HEK293 (cell line): ENCODE measurements at regions not wholly inside any gene's neighbourhood (a gene's known extent, or its start where the extent isn't known, plus 50 kb on each side); places are given as distances from the start of the nearest gene placed in this dataset.

Experiments
- CTCF ChIA-PET: fragments of 350-600 bp; formaldehyde crosslinking; extraction: SDS; loops from one replicate; lab custom pipeline; 2021; ENCODE audit warnings: antibody characterized with exemption; lab: Yijun Ruan, JAX
- POLR2A ChIA-PET: fragments of 300-600 bp; formaldehyde crosslinking; extraction: SDS; loops from one replicate; lab custom pipeline; 2020; ENCODE audit warnings: antibody characterized with exemption, inconsistent platforms; lab: Yijun Ruan, JAX
- H3K27ac ChIP-seq: fragments of 200-500 bp; sonication (Bioruptor generic); 2 replicates; pipeline ENCODE4 v1.5.1; 2014; ENCODE audit warnings: low read depth, low read length, control low read depth, inconsistent platforms; ENCODE audit errors: extremely low read depth
- H3K36me3 ChIP-seq, 2 experiments: fragments of 200-500 bp in 1 of 2; sonication (Bioruptor generic) in 1 of 2; 1 replicate in 1 of 2; 2 replicates in 1 of 2; pipeline ENCODE4 v1.5.1; 2014 to 2017; ENCODE audit warnings: inconsistent platforms in 2 of 2, low read length in 2 of 2; ENCODE audit not compliant: control insufficient read depth in 2 of 2, insufficient read depth in 1 of 2
- H3K4me1 ChIP-seq: fragments of 200-500 bp; sonication (Bioruptor generic); 2 replicates; pipeline ENCODE4 v1.5.1; 2014; ENCODE audit warnings: mild to moderate bottlenecking, low read length, inconsistent platforms; ENCODE audit not compliant: control insufficient read depth, insufficient read depth
- H3K4me3 ChIP-seq: 2 replicates; pipeline ENCODE4 v1.5.1; 2011; ENCODE audit warnings: low read depth, mild to moderate bottlenecking, control low read depth, low read length, moderate library complexity
- H3K9me3 ChIP-seq: fragments of 200-500 bp; sonication (Bioruptor generic); 2 replicates; pipeline ENCODE4 v1.5.1; 2014; ENCODE audit warnings: low read depth, low read length, inconsistent platforms; ENCODE audit not compliant: control insufficient read depth, insufficient read depth
- GLIS2 ChIP-seq: fragments of 450-650 bp; formaldehyde crosslinking; IDR thresholded peaks from 2 replicates; pipeline ENCODE4 v1.5.1; 2016; ENCODE audit warnings: missing biosample characterization, missing genetic modification characterization
- HOXD13 ChIP-seq: sonication (generic); formaldehyde crosslinking; IDR thresholded peaks from 2 replicates; pipeline ENCODE4 v1.8.0; 2022; ENCODE audit warnings: missing genetic modification reagents, borderline replicate concordance
- KLF8 ChIP-seq: fragments of 450-650 bp; formaldehyde crosslinking; IDR thresholded peaks from 2 replicates; pipeline ENCODE4 v1.5.1; 2016; ENCODE audit warnings: missing biosample characterization, missing genetic modification characterization
- PATZ1 ChIP-seq: fragments of 450-650 bp; formaldehyde crosslinking; IDR thresholded peaks from 2 replicates; pipeline ENCODE4 v1.5.1; 2016; ENCODE audit warnings: missing biosample characterization, missing genetic modification characterization
- PRDM4 ChIP-seq: fragments of 450-650 bp; formaldehyde crosslinking; IDR thresholded peaks from 2 replicates; pipeline ENCODE4 v1.5.1; 2017; ENCODE audit warnings: missing biosample characterization, missing genetic modification characterization
- SALL2 ChIP-seq: fragments of 450-650 bp; formaldehyde crosslinking; IDR thresholded peaks from 2 replicates; pipeline ENCODE4 v1.5.0; 2017; ENCODE audit warnings: missing biosample characterization, mild to moderate bottlenecking, missing genetic modification characterization, borderline replicate concordance
- TRIM28 ChIP-seq: IDR thresholded peaks from 2 replicates; pipeline ENCODE4 v1.6.1; 2011; ENCODE audit warnings: low read length, control low read depth, borderline replicate concordance
- ZNF146 ChIP-seq: fragments of 450-650 bp; formaldehyde crosslinking; IDR thresholded peaks from 2 replicates; pipeline ENCODE4 v1.5.1; 2016; ENCODE audit warnings: missing biosample characterization, missing genetic modification characterization
- ZNF169 ChIP-seq: fragments of 450-650 bp; formaldehyde crosslinking; IDR thresholded peaks from 2 replicates; pipeline ENCODE4 v1.5.1; 2016; ENCODE audit warnings: missing biosample characterization, missing genetic modification characterization
- ZNF274 ChIP-seq, 2 experiments: fragments of 200-500 bp in 1 of 2; fragments of 450-650 bp in 1 of 2; sonication (Bioruptor generic) in 1 of 2; formaldehyde crosslinking in 1 of 2; IDR thresholded peaks; 2 replicates each; pipeline versions ENCODE4 v1.5.1 to v1.6.1; 2014 to 2016; ENCODE audit warnings: borderline replicate concordance in 1 of 2, inconsistent platforms in 1 of 2, low read length in 1 of 2, missing biosample characterization in 1 of 2, missing genetic modification characterization in 1 of 2
- ZNF514 ChIP-seq: fragments of 450-650 bp; formaldehyde crosslinking; IDR thresholded peaks from 2 replicates; pipeline ENCODE4 v1.5.1; 2016; ENCODE audit warnings: missing biosample characterization, missing genetic modification characterization
- ZNF580 ChIP-seq: fragments of 450-650 bp; formaldehyde crosslinking; IDR thresholded peaks from 2 replicates; pipeline ENCODE4 v1.5.1; 2016; ENCODE audit warnings: missing biosample characterization, missing genetic modification characterization
- ZNF600 ChIP-seq: fragments of 450-650 bp; formaldehyde crosslinking; IDR thresholded peaks from 2 replicates; pipeline ENCODE4 v1.5.1; 2016; ENCODE audit warnings: missing biosample characterization, missing genetic modification characterization
- ZNF677 ChIP-seq: fragments of 450-650 bp; IDR thresholded peaks from 2 replicates; pipeline ENCODE4 v1.5.0; 2018; ENCODE audit warnings: missing biosample characterization, mild to moderate bottlenecking, missing genetic modification characterization, moderate library complexity
- ZNF707 ChIP-seq: fragments of 450-650 bp; formaldehyde crosslinking; IDR thresholded peaks from 2 replicates; pipeline ENCODE4 v1.5.1; 2016; ENCODE audit warnings: missing biosample characterization, missing genetic modification characterization
- ZNF837 ChIP-seq: fragments of 450-650 bp; formaldehyde crosslinking; IDR thresholded peaks from 2 replicates; pipeline ENCODE4 v1.5.1; 2016; ENCODE audit warnings: missing biosample characterization, missing genetic modification characterization
- TF ChIP-seq, protein P1 (sequence below): fragments of 450-650 bp; formaldehyde crosslinking; IDR thresholded peaks from 2 replicates; pipeline ENCODE4 v1.5.1; 2016; ENCODE audit warnings: missing biosample characterization, missing genetic modification characterization

DNA sequence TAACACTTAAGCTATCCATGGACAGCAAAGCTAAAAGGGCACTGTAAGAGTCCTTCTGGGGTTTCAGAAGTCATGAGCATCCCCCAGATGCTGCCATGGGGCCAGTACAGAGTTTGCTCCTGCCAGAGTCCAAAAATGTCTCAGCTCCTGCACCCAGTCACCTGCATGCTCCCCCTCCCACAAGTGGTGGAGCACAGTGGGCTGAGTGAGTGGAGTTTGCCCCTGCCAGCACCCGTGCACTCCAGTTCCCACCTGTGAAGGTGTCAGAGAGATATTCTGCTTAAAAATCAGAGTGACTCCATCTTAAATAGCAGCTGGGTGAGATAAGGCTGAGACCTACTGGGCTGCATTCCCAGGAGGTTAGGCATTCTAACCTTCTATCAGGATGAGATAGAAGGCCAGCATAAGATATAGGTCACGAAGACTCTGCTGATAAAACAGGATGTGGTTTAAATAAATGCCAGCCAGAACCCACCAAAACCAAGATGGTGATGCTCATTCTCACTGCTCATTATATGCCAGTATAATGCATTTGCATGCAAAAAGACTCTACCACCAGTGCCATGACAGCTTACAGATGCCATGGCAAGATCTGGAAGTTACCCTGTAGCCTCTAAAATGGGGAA is 140.1 kb upstream of the ZNF92 start (continued):
- TF ChIP-seq, protein P1, sequence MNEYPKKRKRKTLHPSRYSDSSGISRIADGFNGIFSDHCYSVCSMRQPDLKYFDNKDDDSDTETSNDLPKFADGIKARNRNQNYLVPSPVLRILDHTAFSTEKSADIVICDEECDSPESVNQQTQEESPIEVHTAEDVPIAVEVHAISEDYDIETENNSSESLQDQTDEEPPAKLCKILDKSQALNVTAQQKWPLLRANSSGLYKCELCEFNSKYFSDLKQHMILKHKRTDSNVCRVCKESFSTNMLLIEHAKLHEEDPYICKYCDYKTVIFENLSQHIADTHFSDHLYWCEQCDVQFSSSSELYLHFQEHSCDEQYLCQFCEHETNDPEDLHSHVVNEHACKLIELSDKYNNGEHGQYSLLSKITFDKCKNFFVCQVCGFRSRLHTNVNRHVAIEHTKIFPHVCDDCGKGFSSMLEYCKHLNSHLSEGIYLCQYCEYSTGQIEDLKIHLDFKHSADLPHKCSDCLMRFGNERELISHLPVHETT, result no peak
- TF ChIP-seq ZNF677 (tag by site-specific recombination) (no peak), GLIS2 (tag by site-specific recombination) (no peak), ZNF837 (tag by site-specific recombination) (no peak)

DNA sequence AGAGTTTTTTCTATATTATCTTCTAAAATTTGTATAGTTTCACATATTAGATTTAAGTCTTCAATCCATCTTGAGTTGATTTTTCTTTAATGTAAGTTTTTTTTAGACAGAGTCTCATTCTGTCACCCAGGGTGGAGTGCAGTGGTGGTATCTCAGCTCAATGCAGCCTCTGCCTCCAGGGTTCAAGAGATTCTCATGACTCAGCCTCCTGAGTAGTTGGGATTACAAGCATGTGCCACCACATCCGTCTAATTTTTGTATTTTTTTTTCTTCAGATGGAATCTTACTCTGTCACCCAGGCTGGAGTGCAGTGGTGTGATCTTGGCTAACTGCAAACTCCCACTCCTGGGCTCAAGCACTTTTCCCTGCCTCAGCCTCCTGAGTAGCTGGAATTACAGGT is 143.4 kb upstream of the ZNF92 start:
- no peaks in the 10 kb centered on the region for H3K4me1 ChIP-seq
- CTCF ChIA-PET, result no interaction called here
- POLR2A ChIA-PET, result no interaction called here
- H3K27ac ChIP-seq, result no peak overlapping the region
- no peak overlapping the region for H3K4me3 ChIP-seq
- no peaks in the 10 kb centered on the region; a peak in 1 of 3 replicates for H3K36me3 ChIP-seq
- TF ChIP-seq ZNF169 (no peak), HOXD13 (no peak), TRIM28 (no peak)
- no peaks in the 10 kb centered on the region for H3K9me3 ChIP-seq

DNA sequence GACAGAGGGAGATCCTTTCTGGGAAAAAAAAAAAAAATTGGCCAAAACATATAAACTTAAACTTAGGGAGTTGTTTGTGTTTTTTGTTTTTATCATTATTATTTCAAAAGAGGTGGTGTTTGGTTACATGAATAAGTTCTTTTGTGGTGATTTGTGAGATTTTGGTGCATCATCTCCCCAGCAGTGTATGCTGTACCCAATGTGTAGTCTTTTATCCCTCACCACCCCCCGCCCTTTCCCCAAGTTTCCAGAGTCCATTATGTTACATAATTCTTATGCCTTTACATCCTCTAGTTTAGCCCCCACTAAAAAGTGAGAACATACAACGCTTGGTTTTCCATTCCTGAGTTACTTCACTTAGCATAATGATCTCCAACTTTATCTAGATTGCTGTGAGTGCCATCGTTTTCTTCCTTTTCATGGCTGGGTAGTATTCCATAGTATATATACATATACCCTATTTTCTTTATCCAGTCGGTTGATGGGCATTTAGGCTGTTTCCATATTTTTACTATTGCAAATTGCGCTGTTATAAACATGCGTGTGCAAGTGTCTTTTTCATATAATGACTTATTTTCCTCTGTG is 148.1 kb upstream of the ZNF92 start:
- CTCF ChIA-PET, result interaction anchor here (1.2 kb wide), 1 partner anchor 9 kb away, joined by 7 read pairs; no protein-coding TSS in a partner anchor
- H3K9me3 ChIP-seq, result no peaks in the 10 kb centered on the region

DNA sequence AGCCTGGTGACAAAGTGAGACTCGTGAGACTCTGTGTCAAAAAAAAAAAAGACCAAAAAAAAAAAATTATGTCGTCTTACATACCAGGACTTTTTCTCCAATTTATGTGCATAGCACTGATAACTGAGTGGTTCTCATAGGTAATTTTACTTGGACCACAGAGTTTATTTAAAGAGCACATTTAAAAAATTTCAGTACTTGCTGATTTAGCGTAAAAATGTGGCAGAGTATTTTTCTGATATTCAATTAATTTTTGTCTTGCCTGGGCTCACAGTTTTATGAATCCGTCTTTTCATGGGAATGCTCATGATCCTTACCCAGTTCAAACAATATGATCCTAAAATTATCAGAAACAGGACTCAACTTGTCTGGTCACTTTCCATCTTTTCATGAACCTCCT is 151.0 kb upstream of the ZNF92 start:
- H3K9me3 ChIP-seq, result no peaks in the 10 kb centered on the region
- ChIA-PET CTCF (no interaction called here), POLR2A (no interaction called here)
- H3K27ac ChIP-seq, result no peak overlapping the region
- H3K4me3 ChIP-seq, result no peak overlapping the region
- TF ChIP-seq SALL2 (tag by site-specific recombination), result no peak
- TF ChIP-seq PRDM4, result no peak
- TF ChIP-seq PATZ1, result no peak
- TF ChIP-seq ZNF274 (IDR thresholded peaks at IDR 0.05; ENCODE audit: low read length), result no peak
- TF ChIP-seq ZNF274 (tag by site-specific recombination; IDR thresholded peaks at IDR 0.05; ENCODE audit: borderline replicate concordance), result no peak
- no peak for TF ChIP-seq ZNF514 (tag by site-specific recombination)
- TF ChIP-seq ZNF600 (tag by site-specific recombination), result no peak
- no peak for TF ChIP-seq KLF8 (tag by site-specific recombination)
- no peak for TF ChIP-seq ZNF707
- no peaks in the 10 kb centered on the region for H3K36me3 ChIP-seq
- H3K4me1 ChIP-seq, result no peaks in the 10 kb centered on the region

More for the DNA sequence above, 148.1 kb upstream of the ZNF92 start:
- TF ChIP-seq ZNF146 (tag by site-specific recombination) (peak; percentile 71), ZNF580 (no peak)
- no peaks in the 10 kb centered on the region; a peak in 1 of 3 replicates for H3K36me3 ChIP-seq
- POLR2A ChIA-PET, result no interaction called here
- H3K4me1 ChIP-seq, result no peaks in the 10 kb centered on the region
- H3K4me3 ChIP-seq, result no peak overlapping the region
- H3K27ac ChIP-seq, result no peak overlapping the region
